ENCODE measurements at regions not wholly inside any gene's neighbourhood (a gene's known extent, or its start where the extent isn't known, plus 50 kb on each side); places are given as distances from the start of the nearest gene placed in this dataset.

DNA sequence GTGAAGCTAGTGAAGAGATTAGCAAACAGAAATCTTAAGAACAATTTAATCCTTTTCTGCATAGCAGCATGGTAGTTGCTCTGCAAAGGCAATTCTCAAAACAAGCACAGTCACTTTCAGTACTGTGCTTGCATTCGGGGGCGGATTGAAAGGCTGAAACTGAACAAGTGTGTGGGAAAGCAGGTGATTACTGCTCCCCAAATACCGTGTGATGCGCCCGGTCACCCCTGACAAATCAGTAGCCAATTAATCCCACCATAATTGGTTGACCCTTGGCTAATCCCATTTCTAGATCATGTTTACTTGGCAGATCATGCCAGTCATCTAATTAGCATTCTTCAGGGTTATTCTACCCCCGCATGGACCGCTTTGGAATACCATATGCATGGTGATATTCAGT, 76.5 kb upstream of the ADRB1 start:
- DNase-seq: peak; percentile 65

DNA sequence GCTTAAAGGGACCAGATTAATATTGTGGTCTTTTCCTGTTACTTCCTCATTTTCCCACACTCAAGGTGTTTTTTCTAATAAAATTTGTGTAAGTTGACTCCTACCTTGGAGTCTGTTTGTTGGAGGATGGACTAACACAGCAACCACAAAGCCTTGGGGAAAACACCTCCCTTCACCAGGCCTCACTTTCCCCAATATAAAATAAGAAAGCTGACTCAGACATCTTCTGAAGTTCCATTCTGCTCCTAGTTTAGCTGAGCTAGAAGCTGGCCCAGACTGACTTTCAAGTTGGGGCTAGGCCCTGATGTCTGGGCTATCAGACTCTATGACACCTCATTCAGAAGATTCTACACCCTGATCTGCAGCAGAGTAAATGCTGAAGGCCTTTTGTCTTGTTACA, 73.0 kb upstream of the ADRB1 start:
- no peak for DNase-seq

DNA sequence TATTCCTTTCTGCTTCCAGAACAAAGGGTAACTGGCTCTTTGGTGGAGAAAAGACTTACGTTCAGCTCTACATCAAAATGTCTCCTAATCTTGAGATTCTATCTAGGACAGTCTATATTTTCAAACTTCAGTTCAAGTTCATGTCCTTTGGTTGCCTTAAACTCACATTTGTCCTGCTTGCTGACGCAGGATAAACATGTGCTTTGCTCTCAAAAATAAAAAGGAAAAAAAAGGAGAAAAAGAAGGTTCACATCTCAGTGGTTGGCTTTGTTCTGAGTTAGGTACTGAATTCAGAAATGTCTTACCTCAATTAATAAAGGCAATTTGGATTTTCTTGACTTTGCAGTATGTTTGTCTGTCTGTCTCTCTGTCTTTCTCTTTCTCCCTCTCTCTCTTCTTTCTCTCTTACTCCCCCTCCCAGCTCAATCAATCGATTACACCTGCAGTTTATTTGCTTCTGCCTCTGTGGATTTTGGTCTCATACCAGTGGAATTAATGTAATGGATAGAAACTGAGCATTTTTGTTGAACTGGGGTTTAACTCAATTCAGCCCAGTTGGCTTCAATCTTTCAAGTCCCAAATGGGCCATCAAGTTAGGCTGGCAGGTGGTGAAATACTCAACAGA, 72.2 kb upstream of the ADRB1 start:
- DNase-seq: no peak

DNA sequence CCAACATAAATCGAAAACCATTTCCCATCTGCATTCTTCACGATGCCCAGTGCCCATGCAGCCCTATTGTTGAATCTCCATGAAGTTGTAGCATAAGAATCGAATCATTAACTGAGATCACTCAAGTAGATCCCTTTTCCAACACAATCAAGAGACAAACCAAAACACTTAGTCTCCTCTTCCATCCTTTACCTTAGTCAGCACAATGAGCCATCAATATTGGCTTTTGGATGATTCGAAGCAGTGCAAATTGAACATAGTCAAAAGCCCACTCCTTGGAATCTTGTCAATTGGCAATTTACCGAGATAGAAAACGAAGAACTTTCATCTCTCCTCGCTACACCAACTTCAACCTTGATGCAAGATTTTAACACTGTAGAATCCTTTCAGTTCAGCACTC, 66.5 kb upstream of the ADRB1 start:
- no peak for DNase-seq

DNA sequence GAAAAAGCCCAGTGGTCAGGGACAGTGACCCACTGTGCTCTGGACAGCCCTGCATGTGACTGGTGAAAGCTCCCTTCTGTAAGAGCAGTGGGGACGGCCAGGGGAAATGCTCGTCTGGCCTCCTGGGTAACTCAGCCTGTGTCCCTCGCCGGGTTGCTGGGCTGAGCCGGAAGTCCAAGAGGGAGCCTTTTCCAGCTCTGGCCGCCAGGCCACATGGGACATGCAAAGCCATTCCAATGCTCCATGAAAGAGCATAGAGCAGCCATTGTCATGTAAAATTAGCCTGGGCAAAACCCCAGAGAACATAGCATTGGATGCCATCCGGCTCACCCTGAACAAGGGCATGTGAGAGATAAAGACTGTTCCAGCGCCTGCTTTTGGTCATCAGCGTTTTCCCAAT, 64.9 kb upstream of the ADRB1 start:
- DNase-seq: no peak

DNA sequence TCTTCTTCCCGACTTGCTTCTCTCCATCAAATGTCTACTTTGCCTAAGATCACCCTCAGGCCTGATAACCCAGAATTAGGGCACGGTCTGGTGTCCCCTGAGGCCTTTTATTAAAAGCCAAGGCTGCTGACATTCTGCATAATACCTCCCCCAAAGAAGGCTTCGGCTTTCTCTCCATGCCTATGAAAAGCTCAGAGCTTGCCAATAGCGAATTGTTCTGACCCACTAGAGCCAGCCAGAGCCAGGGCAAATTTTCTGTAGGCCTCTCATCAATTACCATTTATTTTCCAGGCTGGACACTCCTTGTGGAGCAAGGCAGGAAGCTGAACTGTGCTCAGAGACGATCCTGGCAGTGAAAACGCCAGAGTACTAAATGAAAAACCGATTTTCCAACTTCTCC, 64.3 kb upstream of the ADRB1 start:
- DNase-seq: no peak

DNA sequence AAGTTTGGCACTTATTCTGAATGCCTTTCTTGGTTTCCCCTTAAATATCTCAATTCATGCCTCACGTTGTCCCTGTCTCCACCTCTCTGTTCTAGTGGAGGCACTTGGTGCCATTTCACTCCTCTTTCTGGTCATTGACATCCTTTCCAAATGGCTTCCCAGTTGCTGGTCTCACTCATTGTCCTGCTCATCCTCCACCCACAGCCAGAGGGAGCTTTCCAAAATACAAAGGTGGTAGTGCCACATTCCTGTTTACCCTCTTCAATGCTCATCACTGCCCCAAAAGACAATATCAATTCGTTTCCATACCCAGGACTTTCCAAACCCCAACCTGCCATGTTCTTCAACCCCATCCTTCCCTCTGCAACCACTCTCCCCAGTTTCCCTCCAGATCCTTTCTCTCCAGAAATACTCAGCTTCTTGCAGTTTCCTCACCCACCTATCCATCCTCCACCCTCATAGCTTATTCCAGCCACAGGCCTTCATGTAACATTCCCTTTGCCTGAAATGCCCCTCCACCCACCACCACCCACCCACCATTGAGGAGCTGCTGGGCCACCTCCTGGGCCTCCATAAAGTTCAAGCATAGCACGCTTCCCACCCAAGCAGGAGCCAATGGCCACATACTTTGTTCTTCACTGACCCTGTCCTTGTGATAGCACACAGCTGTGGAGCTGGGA, 63.1 kb upstream of the ADRB1 start:
- DNase-seq: no peak

DNA sequence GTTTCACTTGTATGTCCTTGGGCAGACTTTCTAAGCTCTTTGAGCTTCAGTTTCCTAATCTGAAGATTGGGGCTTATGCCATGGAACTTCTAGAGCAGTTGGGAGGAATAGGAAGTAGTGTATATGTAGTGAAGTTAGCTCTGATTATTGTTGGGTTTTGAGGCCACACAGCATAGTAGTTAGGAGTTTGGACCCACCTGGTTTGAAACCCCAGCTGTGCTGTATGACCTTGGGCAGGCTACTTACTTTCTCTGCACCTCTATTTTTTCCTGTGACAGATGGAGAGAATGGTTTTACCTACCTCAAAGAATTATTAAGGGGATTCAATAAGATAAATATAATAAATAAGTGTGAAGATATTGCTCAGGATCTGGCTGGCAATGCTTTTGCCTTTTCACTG, 61.4 kb upstream of the ADRB1 start:
- DNase-seq: no peak

DNA sequence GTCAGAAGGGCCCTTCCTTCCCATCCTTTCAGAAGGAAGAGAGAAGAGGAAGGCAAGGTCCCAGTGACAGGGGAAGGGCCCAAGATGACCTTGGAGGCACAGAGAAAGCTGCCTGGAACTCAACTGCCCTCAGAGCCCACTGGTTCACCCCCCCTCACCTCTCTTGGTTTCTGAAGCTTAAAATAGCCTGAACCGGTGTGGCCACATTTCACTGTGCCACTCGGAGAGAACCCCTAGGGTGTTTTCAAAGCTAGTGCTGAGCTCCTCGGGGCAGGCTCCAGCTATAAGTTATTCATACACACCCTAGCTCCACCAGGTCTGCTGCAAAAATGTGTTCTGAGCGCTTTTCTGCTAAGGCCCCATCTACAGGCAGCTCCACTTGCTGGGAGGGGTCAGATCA, 60.9 kb upstream of the ADRB1 start:
- DNase-seq: no peak

DNA sequence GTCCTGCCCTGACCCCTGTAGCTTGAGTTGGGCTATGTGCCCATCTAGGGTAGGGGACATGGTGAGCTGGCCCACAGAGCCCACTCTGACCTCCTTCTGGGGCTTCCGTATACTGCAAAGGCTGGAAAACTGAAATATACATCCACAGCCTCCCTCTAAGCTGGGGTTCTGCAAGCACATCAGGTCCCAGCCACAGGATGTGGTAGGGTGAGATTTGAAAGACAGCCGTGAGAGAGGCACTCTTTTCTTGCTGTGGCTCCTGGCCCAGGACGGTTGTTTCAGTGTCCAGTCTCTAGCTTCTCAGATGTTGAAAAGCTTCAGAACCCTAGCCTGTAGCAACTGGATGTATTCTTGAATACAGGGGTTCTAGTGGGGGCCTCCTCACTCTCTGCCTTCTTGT, 60.1 kb upstream of the ADRB1 start:
- no peak for DNase-seq

DNA sequence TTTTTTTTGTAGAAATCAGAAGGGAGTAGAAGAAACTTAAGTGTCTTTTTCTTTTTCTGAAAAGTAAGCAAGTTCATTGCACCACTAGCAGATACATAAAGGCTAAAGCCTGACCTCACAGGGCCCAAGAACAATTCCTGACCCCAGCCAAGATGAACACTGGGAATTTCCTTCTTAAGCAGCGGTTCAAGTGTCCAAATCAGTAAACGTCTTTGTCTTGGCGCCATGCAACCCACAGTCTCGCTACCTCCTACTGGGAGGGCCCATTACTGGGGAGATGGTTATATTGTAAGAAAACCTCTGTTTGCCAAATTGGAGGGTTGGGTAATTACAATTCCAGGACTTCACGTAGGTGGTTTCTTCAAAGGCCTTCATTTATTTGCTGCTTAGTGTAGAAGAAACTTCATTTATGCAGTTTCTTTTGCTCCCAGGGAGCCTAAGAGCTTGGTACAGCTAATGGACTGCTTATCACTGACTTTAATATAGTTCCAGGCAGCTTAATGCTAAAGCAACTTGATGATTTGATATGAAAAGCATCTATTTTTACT, 58.3 kb upstream of the ADRB1 start:
- peak; percentile 65 for DNase-seq

DNA sequence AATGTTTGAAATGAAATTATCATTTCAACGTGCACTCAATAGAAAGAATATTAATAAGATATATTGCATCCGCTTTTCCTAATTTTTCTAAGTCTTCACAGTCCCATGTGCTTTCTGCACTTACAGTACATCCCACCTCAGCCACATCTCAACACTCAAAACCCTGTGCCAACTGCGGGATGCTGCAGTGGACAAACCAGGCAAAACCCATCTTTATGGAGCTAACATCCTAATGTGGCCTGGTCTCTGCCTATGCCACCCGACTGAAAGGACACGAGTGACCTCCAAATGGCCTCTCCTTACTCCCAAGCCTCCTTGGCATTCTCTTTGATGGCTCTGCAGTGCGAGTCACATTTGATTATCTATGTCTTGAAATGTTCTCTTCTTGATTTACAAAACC, 57.4 kb upstream of the ADRB1 start:
- DNase-seq: no peak

DNA sequence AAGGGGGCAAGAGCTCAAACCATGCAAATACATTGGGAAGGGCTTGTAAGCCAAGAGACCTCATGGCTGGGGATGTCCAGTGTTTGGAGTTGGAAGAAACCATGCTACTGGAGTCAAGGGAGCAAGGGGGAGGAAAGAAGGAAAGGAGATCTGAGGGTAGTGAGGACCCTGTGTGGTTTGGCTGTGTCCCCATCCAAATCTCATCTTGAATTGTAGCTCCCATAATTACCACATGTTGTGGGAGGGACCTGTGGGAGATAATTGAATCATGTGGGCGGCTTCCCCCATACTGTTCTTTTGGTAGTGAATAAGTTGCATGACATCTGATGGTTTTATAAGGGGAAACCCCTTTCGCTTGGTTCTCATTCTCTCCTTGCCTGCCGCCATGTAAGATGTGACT, 56.5 kb upstream of the ADRB1 start:
- DNase-seq: no peak

DNA sequence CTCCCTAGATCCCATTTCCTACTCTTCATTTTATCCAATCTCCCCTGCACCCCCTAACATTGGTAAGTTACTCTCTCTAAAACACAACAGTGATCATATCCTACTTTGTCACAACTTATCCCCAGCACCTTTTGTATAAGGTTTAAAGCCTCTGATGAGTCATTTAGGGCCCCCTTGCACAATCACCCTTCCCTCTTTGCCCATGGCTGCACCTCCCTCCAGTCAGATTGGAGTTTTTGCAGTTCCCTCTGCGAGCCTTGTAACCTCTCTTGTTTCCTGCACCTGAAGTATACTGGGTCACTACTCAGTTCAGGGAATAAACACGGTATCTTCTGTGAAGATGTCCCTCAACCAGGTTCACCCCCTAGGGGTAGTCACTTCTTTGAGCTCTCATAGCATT, 55.9 kb upstream of the ADRB1 start:
- no peak for DNase-seq

DNA sequence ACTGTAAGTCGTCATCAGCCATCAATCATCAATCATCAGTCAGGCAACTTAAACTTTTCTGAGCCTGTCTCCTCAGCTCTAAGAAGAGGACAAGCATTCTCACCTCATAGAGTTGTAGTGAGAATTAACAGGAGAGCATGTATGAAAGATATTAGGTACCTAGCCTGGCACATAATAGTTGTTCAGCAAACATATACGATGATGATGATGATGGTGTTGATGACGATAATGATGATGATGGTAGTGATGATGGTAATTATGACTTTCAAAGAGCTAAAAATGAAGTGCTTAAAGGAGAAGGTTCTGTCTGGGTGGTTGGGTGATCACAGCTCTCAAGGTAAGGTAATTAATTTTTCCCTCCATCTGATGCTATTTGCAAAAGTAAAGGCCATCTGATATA, 55.1 kb upstream of the ADRB1 start:
- no peak for DNase-seq

DNA sequence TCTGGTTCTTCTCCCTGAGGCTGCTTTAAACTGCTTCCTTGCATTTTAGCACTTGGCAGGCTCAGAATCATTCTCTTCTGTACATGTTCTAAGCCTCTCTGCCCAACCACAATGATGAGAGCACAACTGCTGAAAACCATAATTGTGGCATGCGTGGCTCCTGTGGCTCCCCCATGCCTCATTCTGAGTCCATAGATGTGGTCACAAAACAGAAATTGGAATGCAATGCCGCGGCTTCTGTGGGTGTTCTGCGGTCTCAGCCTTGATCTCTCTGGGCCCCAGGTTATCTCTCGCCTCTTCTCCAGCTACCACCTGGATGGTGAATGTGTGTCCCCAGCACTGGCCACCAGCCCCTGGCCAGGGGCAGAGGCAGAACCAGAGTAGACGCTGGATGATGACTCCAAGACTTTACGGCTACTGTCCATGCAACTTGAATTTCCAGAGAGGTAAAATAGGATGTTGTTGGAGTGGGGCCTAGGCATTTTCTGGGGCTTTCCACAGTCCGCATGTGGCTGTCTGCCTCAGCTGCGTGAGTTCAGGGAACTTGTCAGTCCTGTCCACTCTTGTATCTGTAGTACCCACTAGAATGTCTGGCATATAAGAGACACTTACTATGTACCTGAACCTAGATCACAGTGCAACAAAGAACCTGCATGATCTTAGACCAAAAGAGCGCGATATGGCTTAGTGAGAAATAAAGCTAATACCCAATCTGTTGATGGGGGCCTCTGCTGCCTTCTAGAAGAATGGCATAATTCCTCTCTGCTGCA, 52.4 kb upstream of the ADRB1 start:
- DNase-seq: no peak

DNA sequence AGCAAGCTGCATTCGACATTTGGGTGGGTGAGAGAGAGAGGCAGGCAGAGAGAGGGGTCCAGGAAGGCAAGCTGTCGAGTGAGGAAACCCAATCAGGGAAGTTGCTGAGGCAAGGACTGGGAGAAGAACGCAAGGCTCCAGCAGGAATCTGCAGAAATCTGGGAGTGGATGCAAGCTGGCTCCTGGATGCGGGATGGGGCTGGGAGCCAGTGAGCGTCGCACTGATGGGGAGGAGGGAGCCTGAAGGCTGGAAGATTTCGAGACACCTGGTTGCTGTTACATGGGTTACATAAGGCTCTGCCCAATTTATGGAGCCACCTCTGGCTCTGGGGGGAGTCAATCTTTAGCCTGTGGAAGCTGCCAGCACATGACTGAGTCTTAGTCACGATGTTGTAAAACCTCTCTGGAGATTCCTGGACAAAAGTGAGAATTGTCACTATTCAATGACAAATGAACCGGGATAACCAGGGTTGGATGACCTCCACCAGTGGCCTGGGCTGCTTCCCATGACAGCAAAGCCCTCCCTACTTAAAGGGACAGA, 51.1 kb upstream of the ADRB1 start:
- no peak for DNase-seq

DNA sequence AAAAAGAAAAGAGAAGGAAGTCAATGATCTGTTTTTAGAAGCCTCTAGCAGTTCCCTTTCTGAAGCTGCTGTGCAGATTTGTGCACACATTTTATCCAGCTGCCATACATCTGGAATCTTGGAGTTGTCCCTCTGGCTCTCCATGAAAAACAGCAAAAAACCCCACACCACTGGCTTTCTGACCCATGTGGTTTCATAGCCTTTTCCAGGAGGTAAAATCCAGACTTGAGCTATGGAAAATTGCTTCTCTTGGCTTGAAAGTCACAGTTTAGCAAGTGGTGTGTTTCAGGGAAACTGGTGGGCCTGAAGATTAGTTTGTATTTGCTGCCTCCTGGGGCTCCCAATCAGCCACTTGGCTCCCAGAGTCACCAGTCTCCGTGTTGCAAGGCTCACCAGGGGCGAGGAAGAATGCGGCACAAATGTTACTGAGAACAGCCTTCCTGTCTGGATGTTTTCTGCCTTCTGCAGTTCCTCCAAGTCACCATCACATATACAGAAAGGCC, 50.1 kb upstream of the ADRB1 start:
- peak; percentile 38 for DNase-seq
